GM18498 (cell line): ENCODE measurements at regions not wholly inside any gene's neighbourhood (a gene's known extent, or its start where the extent isn't known, plus 50 kb on each side); places are given as distances from the start of the nearest gene placed in this dataset.
"Not testable (repeated sequence)": the region's sequence is repeated elsewhere in the genome, so short reads cannot be mapped to it uniquely, and the experiment has no call there.

ENCODE experiments used
- ATAC-seq: cut with Tn5 transposase; IDR thresholded peaks from one replicate; pipeline ENCODE4 v1.9.1; 2021; ENCODE audit warnings: mild to moderate bottlenecking, moderate library complexity; ENCODE audit not compliant: unreplicated experiment

DNA sequence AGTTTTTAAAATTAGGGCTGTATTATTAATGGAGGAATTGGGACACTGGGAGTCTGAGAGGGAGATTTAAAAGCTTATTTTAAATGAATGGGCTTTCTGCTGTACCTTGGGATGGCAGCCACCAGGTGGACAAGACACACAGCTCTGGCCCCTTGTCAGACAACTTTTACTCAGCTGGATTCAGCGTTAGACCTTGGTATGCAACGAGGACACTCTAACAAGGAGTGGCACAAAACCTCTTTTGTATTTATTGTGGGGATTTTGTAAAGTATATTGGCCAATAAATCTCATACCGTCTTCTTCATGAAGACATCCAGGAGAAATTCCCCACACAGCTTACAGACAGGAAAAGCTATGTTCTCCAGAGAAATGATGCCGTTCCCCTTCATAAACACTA lies 105.7 kb downstream of the LCA5 start:
- ATAC-seq: no peak

- ATAC-seq: no peak
Measured at GRCh38 chr6:79430913-79431536, 106.2 kb downstream of the LCA5 start.

DNA sequence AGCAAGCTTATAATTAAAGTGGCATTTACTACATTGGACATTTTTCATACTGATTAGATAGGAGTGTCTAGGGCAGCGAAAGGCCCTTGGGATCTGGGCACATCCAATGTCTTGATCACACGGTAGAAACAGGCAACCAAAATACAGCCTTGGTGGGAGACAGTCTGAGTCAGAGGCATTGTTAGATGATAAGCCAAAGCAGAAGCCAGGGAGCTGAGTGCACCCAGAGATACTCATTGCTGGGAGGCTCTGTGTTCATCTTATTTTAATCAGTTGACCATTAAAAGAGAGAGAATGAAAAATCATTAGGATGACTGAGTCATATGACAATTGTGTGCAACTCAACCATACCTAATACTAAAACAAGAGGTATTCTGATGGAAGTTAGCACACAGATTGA lies 109.5 kb downstream of the LCA5 start:
- ATAC-seq: no peak

DNA sequence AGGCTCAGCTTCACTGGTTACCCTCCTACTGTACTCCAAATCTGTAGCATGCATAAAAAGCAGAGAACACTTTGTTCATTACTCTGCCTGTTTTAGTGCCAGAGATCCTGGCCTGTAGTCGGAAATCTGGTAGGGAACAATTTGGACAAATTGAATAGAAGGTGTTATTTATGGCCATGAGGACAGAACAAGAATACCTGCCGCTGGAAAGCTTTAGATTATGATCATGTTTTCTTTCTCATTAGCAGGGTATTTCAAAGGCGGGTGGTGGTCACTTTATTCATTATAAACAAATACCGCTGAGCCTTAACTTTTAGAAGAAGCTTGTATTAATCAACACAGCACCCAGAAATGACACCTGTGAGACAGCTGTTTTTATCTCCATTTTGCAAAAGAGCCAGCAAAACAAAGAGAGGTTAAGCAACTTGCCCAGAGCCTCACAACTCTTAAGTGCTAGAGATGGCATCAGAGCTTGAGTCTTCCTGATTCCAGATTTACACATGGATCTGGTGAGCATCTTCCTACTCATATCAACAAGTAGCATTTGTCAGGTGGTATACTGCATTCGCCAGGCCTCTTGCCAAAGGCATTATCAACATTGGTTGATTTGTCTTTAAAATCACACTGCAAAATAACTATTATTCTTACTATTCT lies 110.5 kb downstream of the LCA5 start:
- ATAC-seq: no peak

DNA sequence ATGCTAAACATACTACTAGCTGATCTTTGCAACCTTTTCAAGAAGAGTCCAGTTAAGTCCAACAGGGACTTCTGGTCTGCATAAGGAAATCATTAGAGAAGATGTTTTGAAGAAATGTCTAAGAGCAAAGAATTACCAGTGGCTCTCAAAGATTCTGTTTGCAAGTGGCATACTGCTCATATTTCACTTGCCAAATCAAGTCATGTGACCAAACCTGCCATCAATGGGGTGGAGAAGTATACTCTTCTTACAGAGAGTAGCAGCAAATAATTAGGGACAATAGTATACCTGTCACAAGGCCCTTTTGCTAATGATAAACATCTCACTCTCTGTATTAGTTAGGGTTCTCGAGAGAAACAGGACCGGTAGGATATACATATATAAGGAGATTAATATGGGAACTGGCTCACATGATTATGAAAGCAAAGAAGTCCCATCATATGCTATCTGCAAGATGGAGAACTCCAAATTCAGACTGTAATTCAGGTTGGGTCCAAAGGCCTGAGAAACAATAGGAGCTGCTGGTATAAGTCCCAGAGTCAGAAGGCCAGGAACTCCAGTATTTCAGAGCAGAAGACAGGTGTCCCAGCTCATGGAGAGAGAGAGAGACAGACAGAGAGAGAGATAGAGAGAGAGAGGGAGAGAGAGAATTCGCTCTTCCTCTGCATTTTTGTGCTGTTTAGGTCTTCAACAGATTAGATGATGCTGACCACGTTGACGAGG lies 111.5 kb downstream of the LCA5 start:
- no peak for ATAC-seq

GRCh38 chr6:79423216-79423615 lies 114.0 kb downstream of the LCA5 start:
- no peak for ATAC-seq

DNA sequence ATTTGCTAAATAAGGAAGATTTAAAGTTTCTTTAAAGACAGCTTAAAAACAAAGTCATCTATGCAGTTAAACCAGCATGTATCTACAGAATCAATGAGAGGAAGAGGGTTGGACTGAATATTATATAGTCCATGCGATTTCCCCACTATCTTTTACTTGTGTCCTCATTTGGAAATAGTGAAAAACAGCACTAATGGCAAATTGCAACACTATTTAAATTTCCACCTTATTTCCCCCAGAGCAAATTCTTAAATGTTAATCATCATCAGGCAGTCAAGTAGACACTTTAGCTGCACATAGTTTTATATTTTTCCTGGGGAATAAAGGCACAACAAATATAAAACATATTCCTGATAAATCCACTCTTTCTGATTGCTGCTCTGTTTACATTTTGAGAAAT lies 114.6 kb downstream of the LCA5 start:
- no peak for ATAC-seq

DNA sequence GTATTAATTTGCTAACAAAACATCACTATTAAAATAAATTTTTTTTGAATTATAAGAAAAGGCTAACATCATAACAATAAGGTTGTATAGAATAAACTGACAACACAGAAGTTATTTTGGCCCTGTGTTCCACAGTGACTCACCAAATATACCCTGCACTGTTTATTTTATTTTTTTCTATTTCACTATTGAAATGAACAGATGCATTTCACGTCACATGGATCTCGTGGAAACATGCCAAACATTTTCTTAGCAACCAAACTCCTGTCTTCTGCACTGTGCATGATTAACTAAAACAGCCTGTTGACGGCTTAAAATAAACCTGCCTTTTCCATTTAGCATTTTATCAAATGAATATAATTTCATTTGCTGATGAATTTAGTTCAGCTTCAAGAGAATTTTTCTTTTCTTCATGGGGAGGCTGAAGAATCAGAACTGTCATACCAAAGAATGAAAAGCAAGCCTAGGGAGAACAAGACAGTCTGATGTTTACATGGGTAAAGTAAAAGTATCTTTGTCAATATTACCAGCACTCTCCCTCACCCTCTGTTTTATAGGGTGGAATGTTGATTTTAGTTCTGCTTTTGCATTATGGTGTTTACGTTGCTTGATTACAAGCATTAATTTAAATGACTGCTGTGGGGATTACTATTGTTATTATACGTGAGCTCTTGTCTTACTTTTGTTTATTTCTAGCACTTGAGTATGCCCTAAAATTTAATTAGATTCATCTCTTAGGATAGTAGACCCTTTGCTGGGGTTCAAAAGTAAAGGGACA lies 115.3 kb downstream of the LCA5 start:
- peak; percentile 93 for ATAC-seq

GRCh38 chr6:79421001-79421411 lies 116.2 kb downstream of the LCA5 start:
- no peak for ATAC-seq

GRCh38 chr6:79420054-79420453 lies 117.2 kb downstream of the LCA5 start:
- no peak for ATAC-seq

DNA sequence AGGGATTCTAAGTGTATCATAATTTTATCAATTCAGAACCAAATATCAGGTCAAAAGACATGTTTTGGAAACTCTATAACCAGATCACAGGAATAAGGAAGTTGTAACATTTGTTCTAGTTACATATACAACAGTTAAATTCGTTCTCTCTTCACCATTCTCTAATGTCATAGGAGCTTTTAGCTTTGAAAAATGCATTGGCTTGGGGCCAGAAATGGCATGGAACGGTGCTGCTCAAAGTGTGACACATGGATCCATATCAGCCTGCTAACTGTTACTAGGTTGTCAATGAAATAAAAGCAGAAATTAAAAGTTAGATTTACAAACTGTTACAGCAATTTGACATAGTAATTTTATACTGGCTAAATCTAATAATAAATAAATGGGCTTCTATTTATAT lies 120.3 kb downstream of the LCA5 start:
- no peak for ATAC-seq

DNA sequence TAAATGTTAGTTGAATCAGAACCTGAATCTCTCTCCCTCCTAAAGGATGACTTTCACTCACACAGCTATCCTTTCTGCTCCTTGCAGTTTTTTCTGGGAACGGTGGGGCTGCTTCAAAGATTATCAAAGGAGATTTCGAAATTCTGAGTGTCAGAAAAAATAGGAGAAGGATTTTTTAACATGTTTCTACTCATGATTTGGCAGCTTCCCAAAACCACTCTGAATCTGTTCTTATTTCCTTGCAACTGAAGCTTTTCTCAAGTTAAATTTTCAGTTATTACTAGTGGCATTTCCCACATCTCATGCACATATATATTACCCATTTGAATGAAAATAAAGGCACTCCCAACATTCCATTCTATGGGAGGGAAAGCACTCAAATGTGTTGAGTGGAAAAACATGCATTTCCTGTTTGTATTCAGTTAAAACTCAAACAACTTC lies 123.6 kb downstream of the LCA5 start:
- ATAC-seq: no peak

GRCh38 chr6:79410806-79411205 lies 126.4 kb downstream of the LCA5 start:
- ATAC-seq: no peak

GRCh38 chr6:79408256-79408974 lies 128.8 kb downstream of the LCA5 start:
- ATAC-seq: no peak

DNA sequence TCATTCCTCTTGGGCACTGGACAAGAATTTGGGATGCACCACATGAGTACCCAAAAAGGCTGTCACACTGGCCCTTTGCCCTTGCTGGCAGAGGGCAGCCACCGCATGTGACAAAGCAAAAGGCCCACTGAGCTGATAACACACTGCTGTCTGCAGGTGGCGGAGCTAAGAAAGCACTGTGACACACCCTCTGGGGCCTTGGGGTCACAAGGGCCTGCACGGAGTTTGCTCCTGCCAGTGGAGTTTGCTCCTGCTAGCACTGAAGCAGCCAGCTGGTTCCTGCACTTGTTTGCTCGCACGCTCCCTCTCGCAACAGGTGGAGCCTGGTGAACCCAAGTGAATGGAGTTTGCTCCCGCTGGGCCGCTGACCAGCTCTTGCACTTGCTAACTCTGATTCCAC lies 132.6 kb downstream of the LCA5 start:
- ATAC-seq: no peak

DNA sequence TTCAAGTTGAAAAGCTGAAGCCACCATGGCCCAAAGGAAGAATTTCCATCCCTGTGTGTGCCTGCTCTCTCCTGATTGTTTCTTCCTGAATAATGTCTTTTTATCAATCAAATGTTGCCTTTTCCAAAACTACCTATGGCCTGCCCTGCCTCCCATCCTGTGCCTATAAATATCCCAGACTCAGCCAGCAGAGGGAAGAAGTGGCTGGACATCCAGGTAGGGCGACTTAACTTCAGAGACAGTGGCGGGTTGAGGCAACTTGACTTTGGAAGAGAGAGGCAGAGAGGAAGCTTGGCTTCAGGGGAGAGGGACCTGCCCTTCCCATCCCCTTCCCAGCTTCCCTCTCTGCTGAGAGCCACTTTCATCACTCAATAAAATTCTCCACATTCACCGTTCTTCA lies 133.0 kb downstream of the LCA5 start:
- no peak for ATAC-seq

GRCh38 chr6:79403563-79403962 lies 133.7 kb downstream of the LCA5 start:
- ATAC-seq: no peak

- ATAC-seq: no peak
Measured at GRCh38 chr6:79403086-79403485, 134.1 kb downstream of the LCA5 start.

- no peak for ATAC-seq
Measured at GRCh38 chr6:79399499-79399898, 137.7 kb downstream of the LCA5 start.

DNA sequence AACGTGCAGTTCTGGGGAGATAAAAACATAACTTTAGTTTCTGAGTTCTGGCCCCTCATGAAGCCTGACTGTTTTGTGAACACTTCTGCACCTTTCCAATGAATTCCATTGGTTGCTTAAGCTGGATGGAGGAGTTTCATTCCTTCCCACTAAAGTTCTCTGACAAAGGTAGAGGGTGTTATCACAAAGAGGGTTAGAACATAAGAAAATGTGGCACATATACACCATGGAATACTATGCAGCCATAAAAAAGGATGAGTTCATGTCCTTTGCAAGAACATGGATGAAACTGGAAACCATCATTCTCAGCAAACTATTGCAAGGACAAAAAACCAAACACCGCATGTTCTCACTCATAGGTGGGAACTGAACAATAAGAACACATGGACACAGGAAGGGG lies 138.6 kb downstream of the LCA5 start:
- ATAC-seq: not testable (repeated sequence)

- no peak for ATAC-seq
Measured at GRCh38 chr6:79396625-79397024, 140.6 kb downstream of the LCA5 start.
